Ammon's horn (tissue), 1 donor: ENCODE measurements at regions not wholly inside any gene's neighbourhood (a gene's known extent, or its start where the extent isn't known, plus 50 kb on each side); places are given as distances from the start of the nearest gene placed in this dataset.

Source experiments
- DNase-seq: peaks from one replicate; pipeline ENCODE4 v3.0.0-alpha.2; 2016; ENCODE audit warnings: low spot score

DNA sequence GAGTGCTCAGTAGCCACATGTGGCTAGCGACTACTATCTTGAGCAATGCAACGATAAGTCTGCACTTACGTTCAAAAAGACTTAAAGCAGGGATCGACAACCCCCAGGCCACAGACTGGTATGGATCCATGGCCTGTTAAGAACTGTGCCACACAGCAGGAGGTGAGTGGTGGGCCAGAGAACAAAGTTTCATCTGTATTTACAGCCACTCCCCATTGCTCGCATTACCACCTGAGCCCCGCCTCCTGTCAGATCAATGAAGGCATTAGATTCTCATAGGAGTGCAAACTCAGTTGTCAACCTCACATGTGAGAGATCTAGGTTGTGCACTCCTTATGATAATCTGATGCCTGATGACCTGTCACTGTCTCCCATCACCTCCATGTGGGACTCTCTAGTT lies 103.6 kb upstream of the ZRANB2 start:
- no peak for DNase-seq

DNA sequence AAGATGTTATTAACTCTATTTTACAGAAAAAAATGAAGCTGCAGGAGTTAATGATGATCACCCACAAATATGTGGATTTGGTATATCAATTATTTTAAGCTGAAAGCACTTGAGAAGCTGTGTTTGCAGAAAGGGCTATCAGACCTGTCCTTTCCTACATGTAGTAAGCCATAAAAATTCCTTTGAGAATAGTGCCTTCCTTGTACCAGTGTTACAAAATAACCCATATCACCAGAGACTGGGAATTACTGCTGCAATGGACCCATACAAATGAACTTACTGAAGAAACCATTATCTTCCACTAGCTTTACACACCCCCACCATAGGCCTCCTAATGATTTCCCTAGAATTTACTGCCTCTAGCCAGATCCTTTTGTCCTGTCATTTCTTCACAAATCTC lies 99.2 kb upstream of the ZRANB2 start:
- DNase-seq: no peak

GRCh38 chr1:71170925-71171324 lies 90.1 kb upstream of the ZRANB2 start:
- DNase-seq: no peak

GRCh38 chr1:71167505-71167904 lies 86.7 kb upstream of the ZRANB2 start:
- no peak for DNase-seq

GRCh38 chr1:71166178-71167173 lies 85.6 kb upstream of the ZRANB2 start:
- no peak for DNase-seq

GRCh38 chr1:71157715-71158114 lies 76.9 kb upstream of the ZRANB2 start:
- DNase-seq: no peak

DNA sequence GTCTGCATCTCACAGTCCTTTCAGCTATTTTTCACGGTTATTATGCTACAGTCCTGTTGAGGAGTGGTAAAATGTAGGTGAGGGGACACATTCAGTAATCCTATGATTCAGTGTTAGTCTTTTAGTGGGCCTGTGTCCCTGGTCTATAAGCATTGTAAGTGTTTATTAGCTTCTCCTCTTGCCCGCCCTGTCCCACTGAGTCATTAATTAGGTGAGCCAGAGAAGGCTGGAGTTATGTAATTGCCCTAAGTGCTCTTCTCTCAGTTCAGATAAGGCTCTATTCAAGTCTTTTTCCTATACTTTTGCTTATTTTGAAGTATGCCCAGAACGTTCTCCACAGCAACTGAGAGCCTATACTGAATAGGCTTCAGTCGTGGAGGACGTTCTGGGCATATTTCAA lies 76.3 kb upstream of the ZRANB2 start:
- DNase-seq: no peak

DNA sequence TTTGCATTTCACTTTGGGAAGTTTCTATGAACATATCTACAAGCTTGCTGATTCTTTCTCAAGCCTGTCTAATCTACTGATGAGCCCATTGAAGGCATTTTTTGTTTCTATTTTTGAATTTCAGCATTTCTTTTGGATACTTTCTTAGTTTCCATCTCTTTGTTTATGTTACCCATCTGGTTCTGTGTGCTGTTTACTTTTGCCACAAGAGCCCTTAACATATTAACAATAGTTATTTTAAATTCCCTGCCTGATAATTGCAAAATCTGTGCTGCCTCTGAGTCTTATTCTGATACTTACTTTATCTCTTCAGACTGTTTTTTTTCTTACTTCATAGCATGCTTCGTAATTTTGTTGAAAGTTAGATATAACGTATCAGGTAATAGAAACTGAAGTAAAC lies 75.8 kb upstream of the ZRANB2 start:
- DNase-seq: no peak

DNA sequence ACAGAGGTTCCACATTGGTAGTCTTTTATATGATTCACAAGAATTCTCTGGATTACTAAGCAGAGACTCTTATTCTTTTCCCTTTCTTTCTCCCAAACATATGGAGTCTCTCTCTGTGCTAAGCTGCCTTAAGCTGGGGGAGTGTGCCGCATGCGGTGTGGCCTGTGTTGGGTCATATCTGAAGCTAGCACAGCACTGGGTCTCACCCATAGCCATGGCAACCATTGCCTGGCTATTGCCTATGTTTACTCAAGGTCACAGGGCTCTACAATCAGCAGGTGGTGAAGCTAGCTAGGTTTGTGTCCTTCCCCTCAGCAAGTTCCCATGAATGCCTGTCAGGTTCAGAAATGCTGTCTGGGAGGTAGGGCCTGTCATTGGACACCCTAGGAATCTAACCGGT lies 73.6 kb upstream of the ZRANB2 start:
- no peak for DNase-seq

DNA sequence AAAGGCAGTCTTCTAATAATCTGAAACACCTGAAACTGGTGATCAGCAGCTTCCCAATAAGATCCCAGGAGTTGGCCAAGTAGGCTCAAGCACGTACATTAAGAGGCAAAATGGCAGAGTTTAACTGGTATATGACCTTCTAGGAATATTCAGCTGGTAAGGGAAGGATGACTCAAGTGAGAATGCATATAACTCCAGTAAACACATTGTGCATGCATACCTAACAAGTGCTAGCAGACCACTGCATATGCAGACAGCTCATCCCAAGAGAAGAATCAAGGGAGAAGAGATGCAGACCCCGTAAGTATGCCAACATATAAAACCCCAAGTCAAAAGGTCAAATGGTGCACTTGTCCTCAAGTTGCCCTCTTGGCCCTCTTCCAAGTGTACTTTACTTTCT lies 73.0 kb upstream of the ZRANB2 start:
- DNase-seq: no peak

- no peak for DNase-seq
Observed at GRCh38 chr1:71147637-71148360, 67.0 kb upstream of the ZRANB2 start.

DNA sequence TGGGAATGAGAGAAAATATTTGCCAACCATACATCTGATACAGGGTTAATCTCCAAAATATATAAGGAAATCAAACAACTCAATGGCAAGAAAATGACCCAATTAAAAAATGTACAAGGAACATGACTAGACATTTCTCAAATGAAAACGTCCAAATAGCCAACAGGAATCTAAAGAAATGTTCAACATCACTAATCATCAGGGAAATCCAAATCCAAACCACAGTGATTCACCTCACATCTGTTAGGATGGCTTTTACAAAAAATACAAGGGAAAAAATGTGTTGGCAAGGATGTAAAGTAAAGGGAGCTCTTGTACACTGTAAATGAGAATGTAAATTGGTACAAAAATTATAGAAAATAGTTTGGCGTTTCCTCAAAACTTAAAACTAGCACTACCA lies 54.7 kb upstream of the ZRANB2 start:
- no peak for DNase-seq
